Mesodermal cell (in vitro differentiated cells): ENCODE measurements at regions not wholly inside any gene's neighbourhood (a gene's known extent, or its start where the extent isn't known, plus 50 kb on each side); places are given as distances from the start of the nearest gene placed in this dataset.

Experiments used
- H3K27ac ChIP-seq: 2 replicates; pipeline ENCODE4 v1.7.0; 2013; ENCODE audit warnings: mild to moderate bottlenecking, low read depth, low read length, moderate library complexity; ENCODE audit not compliant: severe bottlenecking
- H3K36me3 ChIP-seq: 2 replicates; pipeline ENCODE4 v1.7.1; 2013; ENCODE audit warnings: mild to moderate bottlenecking, low read length, moderate library complexity; ENCODE audit not compliant: control insufficient read depth, insufficient read depth
- H3K4me1 ChIP-seq: one replicate; pipeline ENCODE4 v1.7.1; 2013; ENCODE audit warnings: mild to moderate bottlenecking, low read length; ENCODE audit not compliant: insufficient read depth, control insufficient read depth, poor library complexity, severe bottlenecking
- H3K4me3 ChIP-seq: 2 replicates; pipeline ENCODE4 v1.7.0; 2013; ENCODE audit warnings: low read length, control low read depth, mild to moderate bottlenecking; ENCODE audit not compliant: insufficient read depth, poor library complexity, severe bottlenecking; ENCODE audit errors: extremely low read depth
- H3K9me3 ChIP-seq: 2 replicates; pipeline ENCODE4 v1.7.1; 2013; ENCODE audit warnings: mild to moderate bottlenecking, low read length, moderate library complexity; ENCODE audit not compliant: control insufficient read depth
- WGBS, 2 experiments: methylation state at CpG; one replicate each; pipeline ENCODE4 v1.1.5; 2013; ENCODE audit warnings: missing lambda C conversion rate in 2 of 2; ENCODE audit not compliant: insufficient coverage in 2 of 2; 5-methylcytosine and 5-hydroxymethylcytosine counted together

- H3K27ac ChIP-seq, result no peak overlapping the region
- H3K9me3 ChIP-seq, result no peaks in the 10 kb centered on the region
- no peak overlapping the region for H3K4me3 ChIP-seq
- peaks cover 12% of the 10 kb centered on the region for H3K4me1 ChIP-seq
- H3K36me3 ChIP-seq, result no peaks in the 10 kb centered on the region
Measured at GRCh38 chr18:41695441-41695840, 259.6 kb upstream of the PIK3C3 start.

DNA sequence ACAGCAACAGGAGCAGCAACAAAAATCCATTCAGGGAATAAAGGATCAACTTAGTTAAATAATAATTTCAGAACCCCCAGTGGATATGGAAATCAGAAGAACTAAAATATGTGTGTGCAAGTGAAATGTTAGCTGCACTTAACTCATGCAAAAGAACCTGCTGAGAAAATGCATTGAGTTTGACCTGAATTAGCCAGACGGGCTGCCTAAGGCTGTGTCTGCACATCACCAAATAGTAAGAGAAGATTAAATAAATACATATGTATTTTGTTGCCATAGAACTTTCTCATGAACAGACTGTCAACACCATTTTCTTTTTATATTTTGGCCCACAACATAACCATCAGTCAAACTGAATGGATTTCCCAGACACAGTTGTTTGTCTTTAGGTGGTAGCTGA, 262.0 kb upstream of the PIK3C3 start:
- WGBS, 2 experiments, result no CpG with 5 or more reads among the region's 1 CpG
- Histone ChIP-seq H3K36me3 (no peaks in the 10 kb centered on the region), H3K27ac (no peak overlapping the region), H3K9me3 (no peaks in the 10 kb centered on the region), H3K4me1 (peaks cover 12% of the 10 kb centered on the region), H3K4me3 (no peak overlapping the region)

GRCh38 chr18:41690332-41691127, 264.5 kb upstream of the PIK3C3 start:
- 100% methylated on average over 1 to 2 of the region's 4 CpGs for WGBS, 2 experiments
- H3K9me3 ChIP-seq, result no peaks in the 10 kb centered on the region
- H3K4me3 ChIP-seq, result no peak overlapping the region
- H3K4me1 ChIP-seq, result peaks cover 3% of the 10 kb centered on the region
- no peaks in the 10 kb centered on the region for H3K36me3 ChIP-seq
- H3K27ac ChIP-seq, result peak overlapping the region; percentile 76

- H3K4me3 ChIP-seq, result no peak overlapping the region
- no peaks in the 10 kb centered on the region for H3K9me3 ChIP-seq
- H3K36me3 ChIP-seq, result no peaks in the 10 kb centered on the region
- peaks cover 3% of the 10 kb centered on the region for H3K4me1 ChIP-seq
- no CpG with 5 or more reads among the region's 2 CpGs for WGBS, 2 experiments
- no peak overlapping the region for H3K27ac ChIP-seq
Measured at GRCh38 chr18:41687138-41687537, 267.9 kb upstream of the PIK3C3 start.

DNA sequence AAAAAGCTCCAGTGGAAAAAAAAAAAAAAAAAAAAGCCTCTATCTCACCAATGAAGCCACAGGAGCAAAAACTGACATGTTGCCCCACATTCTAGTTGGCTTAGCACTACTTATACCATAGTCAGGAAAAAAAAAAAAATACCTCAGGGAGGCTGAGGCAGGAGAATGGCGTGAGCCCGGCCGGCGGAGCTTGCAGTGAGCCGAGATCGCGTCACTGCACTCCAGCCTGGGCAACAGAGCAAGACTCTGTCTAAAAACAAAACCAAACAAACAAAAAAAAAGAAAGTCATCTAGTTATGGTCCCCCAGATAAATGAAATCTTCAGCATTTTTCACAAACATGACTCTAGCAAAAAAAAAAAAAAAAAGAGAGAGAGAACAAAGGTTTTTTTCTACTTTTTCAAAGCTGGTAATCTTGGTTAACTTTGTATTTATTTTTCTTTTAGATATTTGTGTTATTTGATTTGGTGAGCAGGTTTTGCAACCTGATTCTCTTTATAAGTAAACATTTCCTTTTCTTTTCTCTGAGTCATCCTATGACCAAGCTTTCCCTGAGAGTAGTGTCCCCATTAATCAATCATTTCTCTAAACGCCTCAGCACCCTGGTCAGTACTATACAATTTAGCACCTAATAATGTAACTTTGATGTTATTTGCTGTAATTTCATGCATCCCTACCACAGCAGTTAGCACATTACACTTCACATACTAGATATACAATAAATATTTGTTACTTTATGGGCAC, 273.7 kb upstream of the PIK3C3 start:
- no peaks in the 10 kb centered on the region for H3K4me1 ChIP-seq
- no peaks in the 10 kb centered on the region for H3K9me3 ChIP-seq
- no peak overlapping the region for H3K27ac ChIP-seq
- H3K36me3 ChIP-seq, result no peaks in the 10 kb centered on the region
- no peak overlapping the region for H3K4me3 ChIP-seq
- no CpG with 5 or more reads among the region's 8 CpGs for WGBS, 2 experiments

- no peaks in the 10 kb centered on the region for H3K36me3 ChIP-seq
- no peaks in the 10 kb centered on the region for H3K9me3 ChIP-seq
- WGBS, 2 experiments, result 83 to 90% methylated on average over 2 to 4 of the region's 7 CpGs
- no peak overlapping the region for H3K4me3 ChIP-seq
- H3K4me1 ChIP-seq, result no peaks in the 10 kb centered on the region
- H3K27ac ChIP-seq, result no peak overlapping the region
Measured at GRCh38 chr18:41674506-41674905, 280.5 kb upstream of the PIK3C3 start.

GRCh38 chr18:41666231-41666630, 288.8 kb upstream of the PIK3C3 start:
- peaks cover 19% of the 10 kb centered on the region for H3K4me1 ChIP-seq
- H3K27ac ChIP-seq, result no peak overlapping the region
- H3K4me3 ChIP-seq, result no peak overlapping the region

GRCh38 chr18:41665210-41665609, 289.8 kb upstream of the PIK3C3 start:
- no CpG with 5 or more reads among the region's 5 CpGs for WGBS, 2 experiments
- Histone ChIP-seq H3K27ac (no peak overlapping the region), H3K4me1 (peaks cover 29% of the 10 kb centered on the region), H3K36me3 (no peaks in the 10 kb centered on the region), H3K9me3 (no peaks in the 10 kb centered on the region), H3K4me3 (no peak overlapping the region)

More at GRCh38 chr18:41666231-41666630, 288.8 kb upstream of the PIK3C3 start:
- H3K36me3 ChIP-seq, result no peaks in the 10 kb centered on the region
- no peaks in the 10 kb centered on the region for H3K9me3 ChIP-seq

DNA sequence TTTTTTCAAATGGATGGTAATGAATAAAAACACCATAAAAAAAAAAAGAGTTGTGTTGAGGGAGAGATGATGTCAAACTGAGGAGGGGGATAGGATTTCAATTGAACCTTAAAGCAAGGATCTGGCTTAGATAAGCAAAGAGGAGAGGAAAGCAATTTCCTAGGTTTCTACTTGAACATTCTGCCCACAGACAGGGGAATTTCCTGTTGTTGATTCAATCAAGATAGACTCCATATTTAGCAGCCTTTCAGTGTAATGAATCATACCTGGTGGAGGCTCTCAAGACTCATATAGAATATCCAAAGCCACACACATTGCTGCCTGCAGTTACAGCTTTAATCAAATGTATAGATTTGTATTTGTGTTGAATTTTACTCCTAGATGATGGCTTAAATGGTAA, 294.4 kb upstream of the PIK3C3 start:
- Histone ChIP-seq H3K36me3 (no peaks in the 10 kb centered on the region), H3K4me3 (no peak overlapping the region), H3K9me3 (no peaks in the 10 kb centered on the region), H3K27ac (peak overlapping the region; percentile 52), H3K4me1 (peaks cover 26% of the 10 kb centered on the region)

DNA sequence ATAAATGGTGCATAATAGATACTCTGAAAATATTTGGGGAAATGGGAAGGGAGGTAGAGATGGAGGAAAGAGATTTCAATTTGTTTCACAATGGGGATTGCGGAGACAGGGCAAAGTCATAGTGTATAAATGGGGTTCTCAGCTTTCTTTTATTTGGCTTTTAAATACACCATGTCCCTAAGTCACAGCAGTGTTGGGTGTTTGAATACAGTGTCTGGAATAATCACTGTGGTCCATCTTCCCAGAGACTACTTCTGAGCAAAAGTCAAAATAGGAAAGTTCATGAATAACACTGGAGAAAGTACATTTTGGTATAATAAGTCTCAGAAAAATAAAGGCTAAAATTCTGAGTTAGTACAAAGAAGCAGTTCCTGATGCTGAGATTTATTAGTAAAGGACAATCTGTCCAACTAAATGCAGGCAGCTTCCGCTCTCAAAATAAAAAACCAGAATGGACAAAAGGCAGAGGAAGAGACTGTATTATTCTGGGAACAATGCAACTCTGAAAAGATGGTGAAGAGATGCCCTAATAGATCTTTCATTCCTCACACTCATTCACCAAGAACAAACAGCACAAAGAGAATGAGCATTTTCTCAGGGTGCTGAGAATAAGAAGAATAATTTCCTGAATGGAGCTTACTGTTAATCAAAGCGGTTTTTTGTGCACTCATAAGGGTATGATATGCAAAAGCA, 295.4 kb upstream of the PIK3C3 start:
- no peaks in the 10 kb centered on the region for H3K36me3 ChIP-seq
- no peak overlapping the region for H3K4me3 ChIP-seq
- no peaks in the 10 kb centered on the region for H3K9me3 ChIP-seq
- H3K27ac ChIP-seq, result no peak overlapping the region
- 93 to 100% methylated on average over 2 to 3 of the region's 3 CpGs for WGBS, 2 experiments
- H3K4me1 ChIP-seq, result peaks cover 26% of the 10 kb centered on the region

GRCh38 chr18:41657189-41657588, 297.8 kb upstream of the PIK3C3 start:
- 100% methylated on average over 1 of the region's 4 CpGs for WGBS, 2 experiments
- no peak overlapping the region for H3K4me3 ChIP-seq
- H3K36me3 ChIP-seq, result no peaks in the 10 kb centered on the region
- no peak overlapping the region for H3K27ac ChIP-seq
- H3K4me1 ChIP-seq, result peaks cover 26% of the 10 kb centered on the region
- no peaks in the 10 kb centered on the region for H3K9me3 ChIP-seq
